ENCODE measurements at regions not wholly inside any gene's neighbourhood (a gene's known extent, or its start where the extent isn't known, plus 50 kb on each side); places are given as distances from the start of the nearest gene placed in this dataset.
A peak's percentile ranks its signal among the peaks of the same experiment; 100 is the strongest.
"Not testable (repeated sequence)": the region's sequence is repeated elsewhere in the genome, so short reads cannot be mapped to it uniquely, and the experiment has no call there.

DNA sequence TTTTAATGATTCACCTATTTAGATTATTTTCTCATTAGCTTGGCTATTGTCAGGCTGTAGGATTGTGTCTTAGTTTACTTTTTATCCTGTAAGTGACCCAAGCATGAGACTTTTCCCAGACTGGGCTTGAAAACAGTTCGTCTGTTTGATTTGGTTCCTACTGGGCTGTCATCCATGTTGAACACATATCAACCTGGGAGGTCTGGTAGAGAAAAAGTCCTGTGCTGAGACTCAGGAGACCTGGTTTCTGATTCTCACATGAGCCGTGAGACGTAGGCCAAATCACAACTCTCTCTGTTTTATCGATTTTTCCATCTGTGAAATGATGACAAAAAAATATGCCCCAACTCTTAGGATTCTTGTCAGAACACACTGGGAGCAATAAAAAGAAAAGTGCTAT lies 98.8 kb upstream of the GALNT15 start:
- no peak for DNase-seq (ENCODE audit: low spot score)

DNA sequence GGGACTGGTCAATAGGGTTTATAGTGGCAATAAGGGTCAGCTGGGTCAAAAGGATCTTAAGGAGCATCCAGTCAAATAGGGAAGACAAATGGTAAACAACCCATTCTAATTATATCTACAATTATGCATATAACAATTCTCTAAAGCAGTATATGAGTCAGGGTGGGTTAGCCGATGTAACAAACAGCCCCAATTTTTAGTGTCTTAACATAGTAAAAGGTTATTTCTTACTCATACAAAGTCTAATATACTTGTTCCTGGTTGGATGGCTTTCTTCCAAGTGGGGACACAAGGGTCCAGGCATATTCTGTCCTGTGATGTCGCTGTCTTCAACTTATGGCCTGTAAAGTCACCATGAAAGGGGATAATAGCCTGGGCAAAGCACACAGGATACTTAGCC lies 97.9 kb upstream of the GALNT15 start:
- DNase-seq (ENCODE audit: low spot score) = no peak

DNA sequence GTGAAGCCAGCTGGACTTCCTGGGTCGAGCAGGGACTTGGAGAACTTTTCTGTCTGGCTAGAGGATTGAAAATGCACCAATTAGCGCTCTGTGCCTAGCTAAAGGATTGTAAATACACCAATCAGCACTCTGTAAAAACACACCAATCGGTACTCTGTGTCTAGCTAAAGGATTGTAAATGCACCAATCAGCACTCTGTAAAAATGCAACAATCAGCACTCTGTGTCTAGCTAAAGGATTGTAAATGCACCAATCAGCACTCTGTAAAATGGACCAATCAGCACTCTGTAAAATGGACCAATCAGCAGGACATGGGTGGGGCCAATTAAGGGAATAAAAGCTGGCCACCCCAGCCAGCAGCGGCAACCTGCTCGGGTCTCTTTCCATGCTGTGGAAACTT lies 97.3 kb upstream of the GALNT15 start:
- not testable (repeated sequence) for DNase-seq (ENCODE audit: low spot score)

DNA sequence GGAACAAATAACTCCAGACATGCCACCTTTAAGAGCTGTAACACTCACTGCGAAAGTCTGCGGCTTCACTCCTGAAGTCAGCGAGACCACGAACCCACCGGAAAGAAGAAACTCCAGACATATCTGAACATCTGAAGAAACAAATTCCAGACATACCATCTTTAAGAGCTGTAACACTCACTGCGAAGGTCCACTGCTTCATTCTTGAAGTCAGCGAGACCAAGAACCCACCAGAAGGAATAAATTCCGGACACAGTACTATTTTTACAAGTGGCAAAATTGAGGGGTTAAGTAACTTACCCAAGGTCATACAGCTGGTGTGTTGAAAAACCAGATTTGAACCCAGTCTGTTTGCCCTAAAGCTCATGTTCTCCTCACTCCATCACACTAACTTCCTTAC lies 96.8 kb upstream of the GALNT15 start:
- not testable (repeated sequence) for DNase-seq (ENCODE audit: low spot score)

DNA sequence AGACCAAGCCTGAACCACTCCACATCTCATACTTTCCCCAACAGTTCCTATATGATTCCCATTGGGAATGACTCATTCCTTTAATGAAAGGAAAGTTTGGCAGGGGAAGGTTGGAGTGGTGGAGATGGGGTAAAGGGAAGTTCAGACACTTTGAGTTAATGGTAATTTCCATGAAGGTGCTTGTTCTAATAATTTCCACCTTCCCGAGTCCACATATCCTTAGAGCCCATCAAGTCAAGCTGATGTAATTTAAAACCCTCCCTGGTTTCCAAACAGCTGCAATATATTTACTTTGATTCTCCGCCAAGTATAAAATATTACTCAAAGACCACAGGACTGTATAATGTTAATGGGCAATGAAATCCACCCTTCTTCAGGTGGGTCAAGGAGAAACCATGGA lies 95.0 kb upstream of the GALNT15 start:
- DNase-seq (ENCODE audit: low spot score) = no peak

DNA sequence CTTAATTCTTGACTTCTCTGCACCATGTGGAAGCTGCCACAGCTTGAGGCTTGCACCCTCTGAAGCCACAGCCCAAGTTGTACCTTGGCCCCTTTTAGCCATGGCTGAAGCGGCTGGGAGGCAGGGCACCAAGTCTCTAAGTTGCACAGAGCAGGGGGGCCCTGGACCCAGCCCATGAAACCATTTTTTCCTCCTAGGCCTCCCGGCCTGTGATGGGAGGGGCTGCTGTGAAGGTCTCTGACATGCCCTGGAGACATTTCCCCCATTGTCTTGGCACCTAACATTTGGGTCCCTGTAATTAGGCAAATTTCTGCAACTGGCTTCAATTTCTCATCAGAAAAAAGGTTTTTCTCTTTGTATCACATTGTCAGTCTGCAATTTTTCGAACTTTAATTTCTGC lies 92.8 kb upstream of the GALNT15 start:
- DNase-seq (ENCODE audit: low spot score) = no peak

DNA sequence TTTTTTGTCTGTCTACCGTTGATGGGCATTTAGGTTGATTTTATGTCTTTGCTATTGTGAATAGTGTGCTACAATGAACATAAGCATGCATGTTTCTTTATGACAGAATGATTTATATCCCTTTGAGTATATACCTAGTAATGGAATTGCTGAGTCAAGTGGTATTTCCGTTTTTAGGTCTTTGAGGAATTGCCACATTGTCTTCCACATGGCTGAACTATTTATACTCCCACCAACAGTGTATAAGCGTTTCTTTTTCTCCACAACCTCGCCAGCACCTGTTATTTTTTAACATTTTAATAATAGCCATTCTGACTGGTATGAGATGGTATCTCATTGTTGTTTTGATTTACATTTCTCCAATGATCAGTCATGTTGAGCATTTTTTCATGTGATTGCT lies 89.6 kb upstream of the GALNT15 start:
- no peak for DNase-seq (ENCODE audit: low spot score)

DNA sequence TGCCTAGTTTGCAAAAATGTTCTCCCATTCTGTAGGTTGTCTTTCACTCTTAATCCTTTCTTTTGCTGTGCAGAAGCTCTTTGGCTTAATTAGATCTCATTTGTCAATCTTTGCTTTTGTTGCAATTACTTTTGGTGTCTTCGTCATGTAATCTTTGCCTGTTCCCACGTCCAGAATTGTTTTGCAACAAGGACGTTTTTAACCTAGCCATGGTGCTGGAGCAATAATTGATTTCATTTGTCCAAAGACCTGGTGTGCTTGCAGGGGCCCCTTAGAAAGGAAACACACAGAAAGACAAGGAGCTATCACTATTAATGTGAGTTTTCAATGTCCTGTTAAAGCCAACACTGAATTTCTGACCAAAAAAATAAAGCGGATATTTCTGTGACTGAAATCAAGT lies 89.1 kb upstream of the GALNT15 start:
- DNase-seq (ENCODE audit: low spot score) = no peak

DNA sequence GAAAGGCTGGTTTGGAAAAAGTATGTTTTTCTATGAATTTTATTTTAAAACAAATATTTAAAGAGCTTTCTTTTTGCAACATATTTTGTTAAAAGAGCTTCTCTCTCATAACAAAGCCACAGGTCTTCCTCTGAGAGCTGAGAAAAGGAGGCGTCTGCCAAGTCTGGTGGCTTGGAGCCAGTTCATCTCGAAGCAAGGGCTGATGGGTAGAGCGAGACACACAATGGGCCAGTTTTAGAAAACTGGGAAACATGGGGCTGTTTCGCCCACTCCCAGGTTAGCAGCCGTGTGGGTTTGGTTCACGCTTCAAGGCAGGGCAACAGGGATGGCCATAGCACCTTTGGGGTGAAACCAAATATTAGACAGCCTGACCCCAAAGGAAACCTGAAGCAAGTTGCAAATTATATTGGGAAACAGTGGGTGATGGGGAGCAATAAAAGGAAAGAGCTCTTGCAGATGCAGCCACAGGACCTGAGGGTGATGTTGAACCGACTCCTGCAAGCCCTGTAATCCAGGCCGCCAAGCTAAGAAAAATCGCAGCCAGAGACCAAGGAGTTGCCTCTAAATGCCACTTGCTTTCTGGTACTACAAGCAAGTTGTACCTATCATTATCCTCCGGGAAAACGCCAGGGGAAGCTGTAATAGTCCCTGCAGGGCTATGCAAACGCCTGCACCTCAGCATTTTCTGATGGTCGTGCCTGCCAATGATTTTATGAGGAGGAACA lies 88.4 kb upstream of the GALNT15 start:
- peak; percentile 86 for DNase-seq (ENCODE audit: low spot score)

DNA sequence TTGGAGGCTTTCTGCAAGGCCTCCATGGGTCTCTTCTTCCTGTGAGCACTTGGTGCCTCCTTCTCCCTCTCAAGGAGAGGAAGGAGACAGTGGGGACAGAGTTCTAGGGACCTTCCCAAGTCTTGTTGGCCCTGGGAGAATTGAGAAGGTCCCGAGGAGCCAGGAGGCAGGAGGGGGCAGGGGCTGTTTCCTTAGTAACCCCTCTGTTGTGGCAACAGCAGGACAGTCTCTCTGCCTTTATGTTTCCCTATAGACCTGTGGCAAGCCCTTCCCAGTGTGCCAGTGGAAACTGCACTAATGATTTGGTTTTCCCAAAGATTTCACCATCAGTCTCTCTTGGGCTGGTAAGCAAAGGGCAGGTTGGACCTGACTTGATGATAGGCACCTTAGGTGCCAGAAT lies 87.8 kb upstream of the GALNT15 start:
- DNase-seq (ENCODE audit: low spot score) = no peak

DNA sequence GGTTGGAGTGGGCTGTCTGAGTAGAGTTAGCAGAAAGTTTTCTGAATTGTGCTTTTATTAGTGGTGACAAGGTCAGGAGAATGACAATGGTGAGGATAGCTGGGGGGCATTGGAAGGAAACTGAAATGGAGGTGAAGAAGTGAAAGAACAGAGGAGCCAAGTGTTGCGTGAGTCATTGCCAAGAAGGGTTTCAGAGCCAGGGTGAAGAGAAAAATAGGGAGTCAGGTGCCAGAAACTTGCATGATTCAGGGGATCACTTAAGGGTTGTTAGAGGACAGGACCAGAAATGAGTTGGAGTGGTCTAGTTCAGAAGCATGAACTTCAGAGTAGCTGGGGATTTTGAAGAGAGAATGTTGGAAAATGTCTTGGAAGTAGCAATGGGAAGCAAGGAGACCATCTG lies 86.0 kb upstream of the GALNT15 start:
- DNase-seq (ENCODE audit: low spot score) = no peak

DNA sequence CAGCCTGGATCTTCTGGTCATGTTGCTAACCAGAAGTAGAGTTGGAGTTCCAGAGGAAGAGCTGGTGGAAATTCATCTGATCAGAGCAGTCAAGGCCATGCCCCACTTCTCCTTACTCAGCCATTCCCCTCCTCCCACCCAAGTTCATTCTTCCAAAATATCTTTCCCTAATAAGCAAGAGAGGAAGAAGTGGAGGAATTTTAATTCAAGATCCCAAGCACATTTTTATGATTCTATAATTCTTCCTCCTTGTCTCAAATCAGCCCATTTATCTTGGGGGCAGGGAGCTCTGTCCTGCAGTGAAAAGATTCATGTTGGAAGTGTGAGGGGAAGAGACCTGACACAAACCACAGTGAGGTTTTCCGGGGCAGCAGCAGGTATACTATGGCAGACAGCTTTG lies 85.0 kb upstream of the GALNT15 start:
- no peak for DNase-seq (ENCODE audit: low spot score)

DNA sequence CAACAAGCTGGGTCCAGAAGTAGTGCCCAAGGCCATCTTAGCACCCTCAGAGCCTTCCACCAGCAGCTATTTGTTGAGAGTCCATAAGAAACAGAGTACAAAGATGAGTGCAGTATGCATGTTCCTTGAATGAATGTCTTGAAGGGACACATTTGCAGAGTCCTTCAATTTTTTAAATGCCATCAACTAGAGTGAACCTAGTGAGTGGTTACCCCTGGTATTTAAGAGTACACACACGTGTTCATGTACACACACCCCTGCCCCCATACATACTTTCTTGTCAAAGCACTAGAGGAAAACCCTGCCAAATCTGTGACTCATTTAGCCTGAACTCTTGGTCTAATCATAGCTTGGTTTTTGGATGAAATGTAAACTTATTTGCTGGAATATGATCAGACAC lies 84.5 kb upstream of the GALNT15 start:
- no peak for DNase-seq (ENCODE audit: low spot score)

DNA sequence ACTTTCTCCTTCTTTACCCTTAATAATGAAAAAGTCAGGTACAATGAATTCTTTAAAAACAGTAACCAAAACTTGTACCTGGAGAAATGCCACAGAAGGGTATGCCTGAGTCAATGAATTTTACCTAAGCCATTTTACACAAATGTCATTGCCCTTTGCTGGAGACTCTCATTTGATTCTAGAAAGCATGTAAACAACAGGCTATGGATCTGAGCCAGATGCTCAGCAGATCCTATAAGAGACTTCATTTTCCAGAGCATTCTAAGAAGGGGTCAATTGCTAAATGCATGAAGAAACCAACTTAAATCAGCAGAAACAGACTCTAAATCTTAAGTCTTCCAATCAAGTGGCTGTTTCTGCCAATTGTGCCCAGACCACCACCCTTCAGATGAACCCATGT lies 83.8 kb upstream of the GALNT15 start:
- DNase-seq (ENCODE audit: low spot score) = peak; percentile 21

DNA sequence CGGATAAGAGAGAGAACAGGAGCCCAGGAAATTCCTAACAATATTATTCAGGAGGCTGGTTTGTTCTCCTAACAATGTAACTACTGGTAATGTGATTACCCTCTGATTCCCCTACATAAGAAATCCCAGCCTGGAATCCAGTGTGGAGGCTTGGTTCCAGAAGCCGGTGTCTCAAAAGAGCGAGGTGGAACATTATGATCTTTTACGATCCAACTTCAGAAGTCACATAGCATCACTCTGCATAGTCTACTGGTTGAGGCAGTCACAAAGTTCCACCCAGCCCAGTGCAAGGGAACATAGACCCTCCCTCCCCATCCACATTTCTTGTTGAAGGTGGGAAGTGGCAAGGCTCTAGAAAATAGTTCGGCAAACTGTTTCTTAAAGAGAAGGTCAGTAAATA lies 81.6 kb upstream of the GALNT15 start:
- no peak for DNase-seq (ENCODE audit: low spot score)

DNA sequence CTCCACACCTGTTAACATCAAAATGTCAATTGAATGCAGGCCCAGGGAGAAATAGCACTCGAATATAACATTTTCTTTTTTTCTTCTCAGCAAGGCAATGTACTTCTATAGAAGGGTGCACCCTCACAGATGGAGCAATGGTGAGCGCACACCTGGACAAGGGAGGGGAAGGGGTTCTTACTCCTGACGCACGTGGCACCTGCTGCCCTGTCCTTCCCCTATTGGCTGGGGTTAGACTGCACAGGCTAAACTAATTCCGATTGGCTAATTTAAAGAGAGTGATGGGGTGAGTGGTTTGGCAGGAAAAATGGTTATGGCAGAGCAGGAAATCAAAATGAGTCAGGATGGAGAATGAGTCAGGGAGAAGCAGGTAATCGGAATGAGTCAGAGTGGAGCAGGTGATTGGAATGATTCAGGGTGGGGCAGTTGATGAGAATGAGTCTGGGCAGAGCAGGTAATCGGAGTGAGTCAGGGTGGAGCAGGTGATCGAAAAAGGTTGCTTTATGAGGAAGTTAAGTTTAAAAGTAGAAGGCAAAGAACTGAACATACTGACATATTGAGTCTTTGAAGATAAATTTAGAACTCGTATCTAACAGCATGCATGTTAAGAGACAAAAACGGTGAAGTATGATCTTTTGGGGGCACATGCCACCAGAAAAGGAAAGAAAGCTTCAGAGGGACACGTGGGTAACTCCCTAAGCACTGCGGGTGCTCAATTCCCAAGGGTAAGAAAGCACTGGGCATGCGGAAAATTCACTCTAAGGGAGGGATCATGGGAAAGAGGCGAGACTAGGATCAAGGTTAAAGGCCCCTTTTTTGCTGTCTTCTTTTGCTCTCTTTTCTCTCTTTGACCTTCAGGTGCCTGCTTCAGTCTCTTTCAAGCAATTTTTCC lies 72.9 kb upstream of the GALNT15 start:
- DNase-seq (ENCODE audit: low spot score) = no peak

DNA sequence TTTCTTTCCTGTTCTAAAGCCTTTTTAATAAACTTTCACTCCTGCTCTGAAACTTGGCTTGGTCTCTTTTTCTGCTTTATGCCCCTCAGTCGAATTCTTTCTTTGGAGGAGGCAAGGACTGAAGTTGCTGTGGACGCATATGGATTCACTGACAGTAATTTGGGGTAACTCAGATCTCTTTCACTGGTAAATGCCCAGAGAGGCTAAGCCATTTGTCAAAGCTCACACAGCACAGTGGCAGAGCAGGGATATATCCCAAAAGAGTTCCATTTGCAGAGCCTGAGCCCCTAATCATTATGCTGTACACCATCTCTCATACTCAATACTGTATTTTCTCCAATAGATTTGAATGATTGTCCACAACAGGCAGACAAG lies 72.3 kb upstream of the GALNT15 start:
- DNase-seq (ENCODE audit: low spot score) = no peak

DNA sequence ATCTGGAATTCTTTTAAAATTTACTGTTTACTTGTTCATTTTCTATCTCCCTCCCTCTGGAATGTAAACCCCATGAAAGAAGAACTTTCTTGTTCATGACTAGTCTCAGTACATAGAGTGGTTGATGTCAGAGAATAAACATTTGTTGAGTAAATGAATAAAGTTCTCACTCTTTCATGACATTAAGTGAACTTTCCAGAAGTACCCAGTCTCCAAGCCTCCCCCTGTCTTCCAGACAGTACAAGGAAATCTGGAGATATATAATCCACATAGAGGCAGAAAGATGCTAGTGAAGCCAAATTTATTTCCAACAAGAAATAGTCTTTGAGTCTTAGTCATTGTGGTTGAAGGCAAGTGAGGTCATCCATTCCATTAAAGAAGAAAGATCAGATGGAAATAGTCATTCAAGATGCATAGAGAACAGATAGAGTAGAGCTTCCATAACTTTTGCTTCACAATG lies 71.5 kb upstream of the GALNT15 start:
- DNase-seq (ENCODE audit: low spot score) = no peak

DNA sequence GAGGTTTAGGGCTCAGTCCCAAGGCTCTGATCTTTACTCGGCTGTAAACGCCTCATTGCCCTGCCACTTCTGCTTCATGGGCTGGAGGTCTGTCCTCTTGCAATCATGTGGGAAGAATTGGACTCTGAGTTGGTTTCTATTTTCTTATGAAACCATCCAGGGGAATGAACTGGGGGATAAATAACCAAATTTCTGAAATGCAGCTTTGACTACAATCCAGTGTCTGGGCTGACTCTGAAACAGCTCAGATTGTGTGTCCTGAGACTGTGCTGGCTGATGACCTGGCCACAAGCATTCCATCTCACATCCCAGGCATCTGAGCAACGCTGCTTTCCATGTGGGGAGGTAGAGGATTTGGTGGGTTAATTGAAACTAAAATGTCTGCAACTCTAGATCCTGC lies 71.0 kb upstream of the GALNT15 start:
- no peak for DNase-seq (ENCODE audit: low spot score)

DNA sequence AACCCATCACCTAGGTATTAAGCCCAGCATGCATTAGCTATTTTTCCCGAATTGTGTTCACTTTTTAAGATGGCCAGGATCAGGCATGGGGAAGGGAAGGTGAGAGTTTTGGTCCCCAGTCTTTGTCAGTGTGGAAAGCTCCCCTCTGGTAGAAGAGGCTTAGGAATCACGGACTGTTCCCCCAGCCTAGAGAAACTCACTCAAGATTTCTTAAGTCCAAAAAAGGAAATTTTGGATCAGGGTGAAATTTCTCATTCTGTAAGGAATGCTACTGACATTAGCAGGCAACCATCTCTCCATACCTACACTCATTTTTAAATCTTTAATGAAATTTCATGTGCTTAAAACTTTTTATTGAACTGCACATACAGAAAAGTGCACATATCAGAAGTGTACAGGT lies 70.3 kb upstream of the GALNT15 start:
- DNase-seq (ENCODE audit: low spot score) = no peak

DNA sequence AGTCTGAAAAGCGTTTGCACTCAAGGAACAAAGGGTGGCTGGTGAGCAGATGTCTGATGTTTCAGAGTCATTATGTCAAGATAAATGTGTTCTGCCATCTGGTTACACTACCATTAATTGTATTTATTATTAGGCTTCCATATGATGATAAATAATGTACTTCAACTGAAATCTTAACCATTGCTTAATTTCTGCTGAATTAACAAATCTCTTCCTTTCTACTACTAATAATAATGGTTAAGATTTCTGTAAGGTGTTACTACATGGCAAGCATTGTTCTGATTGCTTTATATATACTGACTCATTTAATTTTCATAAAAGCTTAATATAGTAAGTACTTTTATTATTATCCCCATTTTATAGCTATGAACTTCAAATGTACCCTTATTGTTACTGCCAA lies 68.4 kb upstream of the GALNT15 start:
- DNase-seq (ENCODE audit: low spot score) = no peak

DNA sequence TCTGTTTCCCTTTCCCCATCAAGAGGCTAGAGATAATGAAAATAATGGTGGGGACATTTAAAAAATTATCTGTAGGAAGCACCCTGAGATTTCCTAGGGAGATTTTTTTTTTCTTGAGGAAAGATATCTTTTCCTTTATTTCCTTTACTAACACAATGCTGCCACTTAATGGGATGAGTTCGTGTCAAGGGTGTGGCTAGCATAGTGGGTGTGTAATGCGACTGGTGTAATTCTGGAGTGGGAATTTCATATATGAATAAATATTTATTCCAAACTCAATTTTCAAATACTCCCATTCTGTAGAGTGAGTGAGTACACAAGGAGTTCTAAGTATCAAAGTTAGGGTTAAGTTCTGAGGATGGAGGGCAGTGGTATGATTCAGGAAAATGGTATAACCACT lies 66.1 kb upstream of the GALNT15 start:
- DNase-seq (ENCODE audit: low spot score) = no peak

DNA sequence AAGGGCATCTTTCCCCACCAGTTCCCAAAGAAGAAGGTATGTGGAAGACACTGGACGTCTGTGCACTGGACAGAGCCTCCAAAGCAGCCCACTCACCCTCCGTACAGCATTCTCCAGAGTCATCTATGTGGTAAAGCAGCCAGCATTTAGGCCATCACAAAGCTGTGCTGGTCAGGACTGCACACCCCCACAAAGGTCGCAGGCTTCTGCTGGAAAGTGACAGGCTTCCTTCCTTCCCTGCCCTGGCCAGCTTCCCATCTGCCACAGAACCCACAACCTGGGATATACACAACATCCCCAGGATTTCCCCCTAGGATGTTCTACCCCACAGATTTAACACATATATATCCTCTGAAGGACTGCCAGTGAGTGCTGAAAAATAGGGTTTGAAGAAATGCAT lies 64.6 kb upstream of the GALNT15 start:
- DNase-seq (ENCODE audit: low spot score) = no peak

Data from cerebellar cortex (tissue), 1 donor.